Coronary artery (tissue), 2 donors: ENCODE measurements at regions not wholly inside any gene's neighbourhood (a gene's known extent, or its start where the extent isn't known, plus 50 kb on each side); places are given as distances from the start of the nearest gene placed in this dataset.

Experiments
- DNase-seq: peaks from one replicate; pipeline ENCODE4 v3.0.0-alpha.2; 2017; ENCODE audit warnings: low spot score
- H3K27ac ChIP-seq, 2 donors: fragments of 200-600 bp; sonication (generic); one replicate each; pipeline ENCODE4 v1.5.1; 2016 to 2019
- H3K4me3 ChIP-seq: fragments of 200-600 bp; sonication (generic); 2 replicates; pipeline ENCODE4 v1.5.1; 2016; ENCODE audit warnings: mild to moderate bottlenecking, moderate library complexity
- CTCF ChIP-seq: fragments of 200-600 bp; sonication (generic); IDR thresholded peaks from one replicate; pipeline ENCODE4 v1.5.1; 2019; ENCODE audit warnings: antibody characterized with exemption

- no peak for TF ChIP-seq CTCF
- DNase-seq, result no peak
These were observed 297.1 kb upstream of the MAF start for GRCh38 chr16:79897453-79898146.

GRCh38 chr16:79897104-79897452 is 296.5 kb upstream of the MAF start:
- H3K27ac ChIP-seq, result no peak overlapping the region
- H3K4me3 ChIP-seq, result no peak overlapping the region
- TF ChIP-seq CTCF, result no peak
- DNase-seq, result no peak

More at GRCh38 chr16:79897453-79898146, 297.1 kb upstream of the MAF start:
- Histone ChIP-seq H3K4me3 (no peak overlapping the region), H3K27ac (no peak overlapping the region)

- H3K4me3 ChIP-seq, result no peak overlapping the region
- no peak for TF ChIP-seq CTCF
- H3K27ac ChIP-seq, result no peak overlapping the region
- DNase-seq, result no peak
These were observed 295.3 kb upstream of the MAF start for GRCh38 chr16:79895917-79896203.

GRCh38 chr16:79895053-79895916 is 294.7 kb upstream of the MAF start:
- DNase-seq, result no peak
- H3K27ac ChIP-seq, result no peak overlapping the region
- H3K4me3 ChIP-seq, result no peak overlapping the region
- no peak for TF ChIP-seq CTCF

GRCh38 chr16:79893445-79893844 is 292.9 kb upstream of the MAF start:
- DNase-seq, result no peak
- Histone ChIP-seq H3K4me3 (no peak overlapping the region), H3K27ac (no peak overlapping the region)
- no peak for TF ChIP-seq CTCF

GRCh38 chr16:79892278-79892677 is 291.7 kb upstream of the MAF start:
- H3K27ac ChIP-seq, result no peak overlapping the region
- DNase-seq, result no peak
- H3K4me3 ChIP-seq, result no peak overlapping the region
- TF ChIP-seq CTCF, result no peak

- no peak for DNase-seq
- no peak overlapping the region for H3K4me3 ChIP-seq
- no peak overlapping the region for H3K27ac ChIP-seq
- TF ChIP-seq CTCF, result no peak
These were observed 290.9 kb upstream of the MAF start for GRCh38 chr16:79891458-79891857.
